ENCODE measurements at regions not wholly inside any gene's neighbourhood (a gene's known extent, or its start where the extent isn't known, plus 50 kb on each side); places are given as distances from the start of the nearest gene placed in this dataset.

GRCh38 chr6:149211046-149211571 is 106.4 kb upstream of the TAB2 start:
- TF ChIP-seq CTCF (conservative IDR thresholded peaks at IDR 0.05 in 1 of 2, IDR thresholded peaks at IDR 0.05 in 1 of 2; ENCODE audit: extremely low read depth in 1 of 2, insufficient read depth in 1 of 2, low read depth in 1 of 2, low read length in 2 of 2) (no peak), EZH2 (IDR thresholded peaks at IDR 0.05; ENCODE audit: borderline replicate concordance, low read length) (no peak)
